Mesenchymal stem cell (in vitro differentiated cells and primary cell): ENCODE measurements at regions not wholly inside any gene's neighbourhood (a gene's known extent, or its start where the extent isn't known, plus 50 kb on each side); places are given as distances from the start of the nearest gene placed in this dataset.
A peak's percentile ranks its signal among the peaks of the same experiment; 100 is the strongest.

Source experiments
- DNase-seq: peaks from one replicate; pipeline ENCODE4 v3.0.0-alpha.2; 2013
- H2AFZ ChIP-seq: one replicate; pipeline ENCODE4 v1.6.1; 2013; ENCODE audit warnings: low read depth, mild to moderate bottlenecking, control low read depth, inconsistent platforms, low read length, moderate library complexity
- H2AK5ac ChIP-seq: 2 replicates; pipeline ENCODE4 v1.6.1; 2013; ENCODE audit warnings: low read length, moderate library complexity, mild to moderate bottlenecking, inconsistent platforms; ENCODE audit not compliant: severe bottlenecking
- H2BK120ac ChIP-seq: one replicate; pipeline ENCODE4 v1.6.1; 2013; ENCODE audit warnings: low read depth, mild to moderate bottlenecking, inconsistent platforms, low read length, moderate library complexity
- H2BK12ac ChIP-seq, 2 experiments: one replicate each; pipeline ENCODE4 v1.6.1; 2013; ENCODE audit warnings: inconsistent platforms in 2 of 2, low read length in 2 of 2, mild to moderate bottlenecking in 2 of 2, moderate library complexity in 2 of 2, control low read depth in 1 of 2
- H2BK15ac ChIP-seq: one replicate; pipeline ENCODE4 v1.6.1; 2013; ENCODE audit warnings: mild to moderate bottlenecking, low read depth, inconsistent platforms; ENCODE audit not compliant: poor library complexity, severe bottlenecking
- H2BK5ac ChIP-seq: 2 replicates; pipeline ENCODE4 v1.6.1; 2013; ENCODE audit warnings: low read depth, mild to moderate bottlenecking, low read length, control low read depth, inconsistent platforms; ENCODE audit not compliant: poor library complexity, severe bottlenecking
- H3K14ac ChIP-seq, 2 experiments: one replicate each; pipeline ENCODE4 v1.6.1; 2013; ENCODE audit warnings: inconsistent platforms in 2 of 2, low read length in 2 of 2, control low read depth in 1 of 2, mild to moderate bottlenecking in 1 of 2, moderate library complexity in 1 of 2
- H3K18ac ChIP-seq, 2 experiments: one replicate each; pipeline ENCODE4 v1.6.1; 2013; ENCODE audit warnings: inconsistent platforms in 2 of 2, low read length in 2 of 2, control low read depth in 1 of 2, low read depth in 1 of 2, mild to moderate bottlenecking in 1 of 2
- H3K23ac ChIP-seq, 2 experiments: one replicate each; pipeline ENCODE4 v1.6.1; 2013; ENCODE audit warnings: inconsistent platforms in 2 of 2, low read length in 2 of 2, mild to moderate bottlenecking in 2 of 2, moderate library complexity in 2 of 2, control low read depth in 1 of 2
- H3K27ac ChIP-seq: 2 replicates; pipeline ENCODE4 v1.5.1; 2013; ENCODE audit warnings: mild to moderate bottlenecking, moderate library complexity, low read length, control low read depth, inconsistent platforms; ENCODE audit not compliant: poor library complexity, severe bottlenecking
- H3K27me3 ChIP-seq, 2 experiments: 2 replicates each; pipeline versions ENCODE4 v1.6.1 to v1.7.0; 2013; ENCODE audit warnings: low read length in 2 of 2, mild to moderate bottlenecking in 2 of 2, moderate library complexity in 2 of 2, control low read depth in 1 of 2, inconsistent platforms in 1 of 2; ENCODE audit not compliant: control insufficient read depth in 1 of 2, insufficient read depth in 1 of 2
- H3K36me3 ChIP-seq, 2 experiments: 2 replicates each; pipeline versions ENCODE4 v1.6.1 to v1.7.0; 2013; ENCODE audit warnings: low read length in 2 of 2, control low read depth in 1 of 2, inconsistent platforms in 1 of 2, low read depth in 1 of 2, mild to moderate bottlenecking in 1 of 2; ENCODE audit not compliant: insufficient read depth in 2 of 2, control insufficient read depth in 1 of 2
- H3K4ac ChIP-seq, 2 experiments: one replicate each; pipeline ENCODE4 v1.6.1; 2013; ENCODE audit warnings: inconsistent platforms in 2 of 2, low read length in 2 of 2, mild to moderate bottlenecking in 2 of 2, moderate library complexity in 2 of 2, control low read depth in 1 of 2, low read depth in 1 of 2
- H3K4me1 ChIP-seq: 2 replicates; pipeline ENCODE4 v1.6.1; 2013; ENCODE audit warnings: low read depth, low read length, control low read depth; ENCODE audit not compliant: control insufficient read depth, insufficient read depth
- H3K4me2 ChIP-seq: 2 replicates; pipeline ENCODE4 v1.6.1; 2013; ENCODE audit warnings: low read length, mild to moderate bottlenecking, inconsistent platforms; ENCODE audit not compliant: poor library complexity, severe bottlenecking
- H3K4me3 ChIP-seq, 2 experiments: 2 replicates each; pipeline versions ENCODE4 v1.5.1 to v1.7.0; 2013; ENCODE audit warnings: low read length in 2 of 2, mild to moderate bottlenecking in 2 of 2, control low read depth in 1 of 2, low read depth in 1 of 2; ENCODE audit not compliant: insufficient read depth in 1 of 2
- H3K79me1 ChIP-seq: replicated peaks from 2 replicates; pipeline ENCODE4 v1.6.1; 2013; ENCODE audit warnings: mild to moderate bottlenecking, control low read depth, low read length, inconsistent platforms; ENCODE audit not compliant: poor library complexity, severe bottlenecking
- H3K9ac ChIP-seq: 2 replicates; pipeline ENCODE4 v1.7.0; 2013; ENCODE audit warnings: mild to moderate bottlenecking, low read length, moderate library complexity
- H3K9me3 ChIP-seq: 2 replicates; pipeline ENCODE4 v1.7.0; 2013; ENCODE audit warnings: mild to moderate bottlenecking, low read length; ENCODE audit not compliant: control insufficient read depth
- H4K8ac ChIP-seq: one replicate; pipeline ENCODE4 v1.6.1; 2013; ENCODE audit warnings: inconsistent platforms, mild to moderate bottlenecking, low read length, moderate library complexity
- H4K91ac ChIP-seq: one replicate; pipeline ENCODE4 v1.6.1; 2013; ENCODE audit warnings: mild to moderate bottlenecking, low read length, inconsistent platforms
- WGBS: methylation state at CpG from one replicate; pipeline ENCODE4 v1.1.7; 2013; ENCODE audit warnings: mixed read lengths; 5-methylcytosine and 5-hydroxymethylcytosine counted together

- Histone ChIP-seq H3K14ac (no peak overlapping the region), H2AK5ac (no peak overlapping the region), H3K4me1 (no peaks in the 10 kb centered on the region), H3K27ac (peak overlapping the region; percentile 81), H3K23ac (no peak overlapping the region), H3K9ac (no peak overlapping the region), H3K4me3 (no peak overlapping the region), H2BK12ac (no peak overlapping the region), H2BK15ac (no peak overlapping the region), H3K4me2 (no peak overlapping the region), H3K9me3 (no peaks in the 10 kb centered on the region), H3K4ac (no peak overlapping the region), H4K8ac (no peak overlapping the region), H3K18ac (no peak overlapping the region), H3K79me1 (no peaks in the 10 kb centered on the region), H2AFZ (no peak overlapping the region), H3K36me3 (no peaks in the 10 kb centered on the region), H2BK5ac (no peak overlapping the region), H4K91ac (no peak overlapping the region), H3K27me3 (no peaks in the 10 kb centered on the region), H2BK120ac (no peak overlapping the region)
- WGBS, result 100% methylated on average over 1 of the region's 2 CpGs
- no peak for DNase-seq
Observed at GRCh38 chr4:79650217-79650616, 242.2 kb upstream of the GK2 start.

DNA sequence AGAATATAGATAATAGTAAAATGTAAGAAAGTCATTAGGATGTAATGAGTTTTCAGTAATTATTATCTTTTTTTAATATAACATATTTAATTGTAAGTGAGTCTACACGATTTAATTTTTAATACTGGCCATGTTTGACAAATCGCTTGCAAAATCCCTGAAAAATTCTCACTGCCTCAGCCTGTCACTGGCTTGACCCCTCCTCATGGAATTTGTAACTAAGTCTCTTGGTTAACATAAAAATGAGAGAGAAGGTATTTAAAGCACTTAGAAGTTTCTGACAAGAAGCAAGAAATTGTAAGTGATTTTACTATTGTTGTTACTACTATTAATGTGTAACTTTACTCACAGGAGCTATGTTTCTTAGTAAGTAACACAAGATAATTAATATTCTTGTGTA, 237.9 kb upstream of the GK2 start:
- H3K4me2 ChIP-seq, result no peak overlapping the region
- H4K91ac ChIP-seq, result no peak overlapping the region
- H2BK120ac ChIP-seq, result no peak overlapping the region
- no peaks in the 10 kb centered on the region for H3K79me1 ChIP-seq
- H2BK15ac ChIP-seq, result no peak overlapping the region
- no peak overlapping the region for H2BK12ac ChIP-seq
- WGBS, result no CpG with 5 or more reads among the region's 2 CpGs
- H3K4me1 ChIP-seq, result no peaks in the 10 kb centered on the region
- no peak overlapping the region for H3K18ac ChIP-seq
- H3K4ac ChIP-seq, result no peak overlapping the region
- H3K36me3 ChIP-seq, result no peaks in the 10 kb centered on the region
- H3K23ac ChIP-seq, result no peak overlapping the region
- no peak overlapping the region for H3K9ac ChIP-seq
- no peaks in the 10 kb centered on the region for H3K9me3 ChIP-seq
- H2BK5ac ChIP-seq, result no peak overlapping the region
- H4K8ac ChIP-seq, result no peak overlapping the region
- no peak overlapping the region for H2AK5ac ChIP-seq
- H2AFZ ChIP-seq, result no peak overlapping the region
- no peak overlapping the region for H3K4me3 ChIP-seq
- no peak overlapping the region for H3K14ac ChIP-seq
- no peaks in the 10 kb centered on the region for H3K27me3 ChIP-seq
- H3K27ac ChIP-seq, result no peak overlapping the region
- DNase-seq, result no peak

- Histone ChIP-seq H4K8ac (no peak overlapping the region), H3K27ac (no peak overlapping the region), H3K23ac (no peak overlapping the region), H2BK12ac (no peak overlapping the region), H3K4me1 (no peaks in the 10 kb centered on the region), H3K4ac (no peak overlapping the region), H2AK5ac (no peak overlapping the region), H3K27me3 (no peaks in the 10 kb centered on the region), H3K79me1 (no peaks in the 10 kb centered on the region), H2BK120ac (no peak overlapping the region), H3K18ac (no peak overlapping the region), H3K14ac (no peak overlapping the region), H3K4me2 (no peak overlapping the region), H3K9ac (no peak overlapping the region), H2BK15ac (no peak overlapping the region), H4K91ac (no peak overlapping the region), H2BK5ac (no peak overlapping the region), H3K36me3 (no peaks in the 10 kb centered on the region), H2AFZ (no peak overlapping the region), H3K4me3 (no peak overlapping the region), H3K9me3 (no peaks in the 10 kb centered on the region)
- no peak for DNase-seq
- no CpG with 5 or more reads among the region's 1 CpG for WGBS
Observed at GRCh38 chr4:79638735-79639134, 230.7 kb upstream of the GK2 start.

DNA sequence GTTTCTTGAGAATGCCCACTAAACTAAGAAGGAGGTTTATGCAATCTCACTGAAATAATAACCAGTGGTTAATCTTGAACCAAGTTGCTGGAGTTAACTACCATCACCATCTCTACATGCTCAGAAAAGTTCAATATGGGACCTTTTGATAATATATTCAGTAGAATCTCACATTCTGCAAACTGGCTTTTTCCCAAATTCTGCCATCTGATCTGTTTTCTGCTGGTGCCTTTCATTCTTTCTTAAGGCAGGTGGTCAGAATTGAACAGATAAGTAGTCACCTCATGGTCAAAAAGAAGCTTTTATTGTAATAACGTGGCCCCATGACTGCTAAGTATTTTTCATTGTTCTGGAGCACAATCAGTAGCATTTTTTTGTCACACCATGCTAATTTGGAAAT, 229.0 kb upstream of the GK2 start:
- Histone ChIP-seq H2BK15ac (no peak overlapping the region), H3K36me3 (no peaks in the 10 kb centered on the region), H3K14ac (no peak overlapping the region), H4K8ac (no peak overlapping the region), H3K9ac (no peak overlapping the region), H4K91ac (no peak overlapping the region), H3K79me1 (no peaks in the 10 kb centered on the region), H3K4ac (no peak overlapping the region), H3K27ac (no peak overlapping the region), H3K4me1 (no peaks in the 10 kb centered on the region), H2BK120ac (no peak overlapping the region), H3K9me3 (no peaks in the 10 kb centered on the region), H3K4me2 (no peak overlapping the region), H3K4me3 (no peak overlapping the region), H2BK5ac (no peak overlapping the region), H2BK12ac (no peak overlapping the region), H3K18ac (no peak overlapping the region), H3K23ac (no peak overlapping the region), H2AFZ (no peak overlapping the region), H2AK5ac (no peak overlapping the region), H3K27me3 (no peaks in the 10 kb centered on the region)
- WGBS, result no CpG with 5 or more reads among the region's 1 CpG
- DNase-seq, result no peak
